PC-3 (cell line): ENCODE measurements at regions not wholly inside any gene's neighbourhood (a gene's known extent, or its start where the extent isn't known, plus 50 kb on each side); places are given as distances from the start of the nearest gene placed in this dataset.

ENCODE experiments used
- ATAC-seq: fragments of 200-7000 bp; cut with Tn5 transposase; 2 replicates; pipeline ENCODE4 v1.9.1; 2020; ENCODE audit warnings: mild to moderate bottlenecking, moderate library complexity
- BruUV-seq: library from RNA; stranded (reverse); fragments of 400-500 nt; replicated peaks from 2 replicates; lab custom pipeline; 2021; lab: Mats Ljungman, UMichigan
- CTCF ChIA-PET: fragments of 300-600 bp; sonication (Branson Sonifier 250); formaldehyde crosslinking; loops from one replicate; lab custom pipeline; 2022; ENCODE audit warnings: antibody characterized with exemption; lab: Charles Lee
- POLR2A ChIA-PET: fragments of 300-600 bp; sonication (Branson Sonifier 250); formaldehyde crosslinking; loops from one replicate; lab custom pipeline; 2022; ENCODE audit warnings: antibody characterized with exemption; ENCODE audit not compliant: unreplicated experiment; lab: Charles Lee
- DNase-seq: peaks from one replicate; pipeline ENCODE4 v3.0.0-alpha.2; 2015
- H2AFZ ChIP-seq: fragments of 300-600 bp; sonication (generic); 2 replicates; pipeline ENCODE4 v1.6.0; 2016; ENCODE audit warnings: antibody characterized with exemption, low read length
- H3F3A ChIP-seq: fragments of 300-600 bp; sonication (generic); one replicate; pipeline ENCODE4 v1.6.0; 2017; ENCODE audit warnings: antibody characterized with exemption, low read length, control low read depth, mild to moderate bottlenecking; ENCODE audit not compliant: unreplicated experiment
- H3K27ac ChIP-seq: fragments of 300-600 bp; sonication (generic); 2 replicates; pipeline ENCODE4 v1.5.1; 2016; ENCODE audit warnings: mild to moderate bottlenecking, low read length
- H3K27me3 ChIP-seq: fragments of 300-600 bp; sonication (generic); 2 replicates; pipeline ENCODE4 v1.6.1; 2016; ENCODE audit warnings: low read length, mixed read lengths
- H3K36me3 ChIP-seq: fragments of 300-600 bp; sonication (generic); 2 replicates; pipeline ENCODE4 v1.6.1; 2016; ENCODE audit warnings: low read depth, mixed run types, low read length, mixed read lengths
- H3K4me1 ChIP-seq: fragments of 300-600 bp; sonication (generic); 2 replicates; pipeline ENCODE4 v1.5.1; 2016; ENCODE audit warnings: low read length; ENCODE audit not compliant: insufficient read depth
- H3K4me2 ChIP-seq: fragments of 300-600 bp; sonication (generic); 2 replicates; pipeline ENCODE4 v1.6.0; 2016; ENCODE audit warnings: low read length
- H3K4me3 ChIP-seq: fragments of 300-600 bp; sonication (generic); 2 replicates; pipeline ENCODE4 v1.5.1; 2016; ENCODE audit warnings: mild to moderate bottlenecking, low read length, mixed read lengths
- H3K79me2 ChIP-seq: fragments of 300-600 bp; sonication (generic); 2 replicates; pipeline ENCODE4 v1.6.1; 2017; ENCODE audit warnings: low read length, mixed read lengths
- H3K9ac ChIP-seq: fragments of 300-600 bp; sonication (generic); 2 replicates; pipeline ENCODE4 v1.6.0; 2016; ENCODE audit warnings: mild to moderate bottlenecking, low read length
- H3K9me2 ChIP-seq: fragments of 300-600 bp; sonication (generic); replicated peaks from 2 replicates; pipeline ENCODE4 v1.6.1; 2016; ENCODE audit warnings: mixed run types, low read length, mixed read lengths
- H3K9me3 ChIP-seq: fragments of 300-600 bp; sonication (generic); 2 replicates; pipeline ENCODE4 v1.6.1; 2016; ENCODE audit warnings: low read length, mixed read lengths
- H4K20me1 ChIP-seq: fragments of 300-600 bp; sonication (generic); 2 replicates; pipeline ENCODE4 v1.6.1; 2016; ENCODE audit warnings: low read length, mixed read lengths
- CTCF ChIP-seq: fragments of 300-600 bp; sonication (generic); conservative IDR thresholded peaks from 2 replicates; pipeline ENCODE4 v1.5.1; 2017; ENCODE audit warnings: antibody characterized with exemption, low read depth, mild to moderate bottlenecking, low read length
- EZH2 ChIP-seq: fragments of 300-600 bp; sonication (generic); IDR thresholded peaks from one replicate; pipeline ENCODE4 v1.6.1; 2017; ENCODE audit warnings: antibody characterized with exemption, mild to moderate bottlenecking, low read length; ENCODE audit not compliant: unreplicated experiment
- EZH2phosphoT487 ChIP-seq: fragments of 300-600 bp; sonication (generic); IDR thresholded peaks from 2 replicates; pipeline ENCODE4 v1.6.1; 2018; ENCODE audit warnings: mild to moderate bottlenecking, antibody characterized with exemption, low read length, borderline replicate concordance
- intact Hi-C: fragments of 100-400 bp; cut with micrococcal nuclease; formaldehyde crosslinking; loops from 2 replicates; pipeline ENCODE4 v1.9.0; 2023

GRCh38 chr18:78737006-78737915 is 242.4 kb upstream of the SALL3 start:
- Histone ChIP-seq H3K9me2 (no peaks in the 10 kb centered on the region), H4K20me1 (no peaks in the 10 kb centered on the region), H3F3A (no peaks in the 10 kb centered on the region), H3K4me3 (no peak overlapping the region), H3K9me3 (no peaks in the 10 kb centered on the region), H3K36me3 (no peaks in the 10 kb centered on the region), H3K27me3 (peaks cover 68% of the 10 kb centered on the region), H3K79me2 (no peaks in the 10 kb centered on the region), H3K9ac (no peak overlapping the region), H3K27ac (no peak overlapping the region), H3K4me2 (no peak overlapping the region), H3K4me1 (no peaks in the 10 kb centered on the region), H2AFZ (no peak overlapping the region)
- intact Hi-C loops, result no loop called here
- no peak for DNase-seq
- no peak for ATAC-seq
- TF ChIP-seq CTCF (no peak), EZH2phosphoT487 (no peak), EZH2 (no peak)
- ChIA-PET CTCF (no interaction called here), POLR2A (no interaction called here)
- BruUV-seq, result no TSS peak

- H3K27me3 ChIP-seq, result peaks cover 68% of the 10 kb centered on the region
- BruUV-seq, result no TSS peak
- intact Hi-C loops, result no loop called here
Measured at GRCh38 chr18:78738076-78738690, 241.4 kb upstream of the SALL3 start.

More at GRCh38 chr18:78738076-78738690, 241.4 kb upstream of the SALL3 start:
- no peak for ATAC-seq
- no peaks in the 10 kb centered on the region for H4K20me1 ChIP-seq
- POLR2A ChIA-PET, result no interaction called here
- CTCF ChIA-PET, result no interaction called here
- TF ChIP-seq EZH2, result no peak
- TF ChIP-seq EZH2phosphoT487, result no peak
- TF ChIP-seq CTCF, result no peak
- no peaks in the 10 kb centered on the region for H3K79me2 ChIP-seq
- no peaks in the 10 kb centered on the region for H3K4me1 ChIP-seq
- no peaks in the 10 kb centered on the region for H3K9me2 ChIP-seq
- no peak for DNase-seq
- H3K4me2 ChIP-seq, result no peak overlapping the region
- H3K36me3 ChIP-seq, result no peaks in the 10 kb centered on the region
- no peak overlapping the region for H3K27ac ChIP-seq
- no peak overlapping the region for H3K4me3 ChIP-seq
- H2AFZ ChIP-seq, result no peak overlapping the region
- no peak overlapping the region for H3K9ac ChIP-seq
- no peaks in the 10 kb centered on the region for H3F3A ChIP-seq
- H3K9me3 ChIP-seq, result no peaks in the 10 kb centered on the region
